ENCODE measurements at regions not wholly inside any gene's neighbourhood (a gene's known extent, or its start where the extent isn't known, plus 50 kb on each side); places are given as distances from the start of the nearest gene placed in this dataset.
A peak's percentile ranks its signal among the peaks of the same experiment; 100 is the strongest.
"Not testable (repeated sequence)": the region's sequence is repeated elsewhere in the genome, so short reads cannot be mapped to it uniquely, and the experiment has no call there.

GRCh38 chr4:11970754-11971153, 542.1 kb upstream of the HS3ST1 start:
- Histone ChIP-seq H3K4me1 (ENCODE audit: control insufficient read depth, insufficient read depth, low read length) (no peaks in the 10 kb centered on the region), H3K27ac (ENCODE audit: low read length) (no peak overlapping the region), H3K27me3 (ENCODE audit: control insufficient read depth, insufficient read depth, low read length) (no peaks in the 10 kb centered on the region), H3K4me3 (ENCODE audit: low read length) (no peak overlapping the region), H3K9me3 (ENCODE audit: control insufficient read depth, low read depth, low read length) (no peaks in the 10 kb centered on the region), H3K36me3 (ENCODE audit: control insufficient read depth, insufficient read depth, low read length) (no peaks in the 10 kb centered on the region)
- DNase-seq = no peak

DNA sequence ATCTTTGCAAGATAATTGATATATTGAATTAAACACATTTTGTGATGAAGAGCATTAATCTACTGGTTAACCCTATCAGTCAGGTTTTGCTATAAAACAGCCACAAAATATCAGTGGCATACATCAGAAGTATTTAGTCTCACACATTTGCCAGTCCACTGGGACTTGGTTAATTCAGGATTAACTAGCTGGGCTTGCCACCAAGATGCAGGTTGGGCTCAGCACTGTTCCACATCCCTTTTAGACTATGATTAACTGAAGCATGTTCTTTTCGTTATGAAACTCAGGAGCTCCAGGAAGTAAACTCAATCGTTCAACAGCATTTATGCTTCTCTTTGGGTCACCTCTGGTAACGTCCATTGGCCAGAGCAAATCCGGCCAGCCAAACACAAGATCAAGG, 538.1 kb upstream of the HS3ST1 start:
- 60% methylated on average over 1 of the region's 4 CpGs for WGBS (ENCODE audit: insufficient coverage, low lambda C conversion rate)
- H3K27me3 ChIP-seq (ENCODE audit: control insufficient read depth, insufficient read depth, low read length) = no peaks in the 10 kb centered on the region

DNA sequence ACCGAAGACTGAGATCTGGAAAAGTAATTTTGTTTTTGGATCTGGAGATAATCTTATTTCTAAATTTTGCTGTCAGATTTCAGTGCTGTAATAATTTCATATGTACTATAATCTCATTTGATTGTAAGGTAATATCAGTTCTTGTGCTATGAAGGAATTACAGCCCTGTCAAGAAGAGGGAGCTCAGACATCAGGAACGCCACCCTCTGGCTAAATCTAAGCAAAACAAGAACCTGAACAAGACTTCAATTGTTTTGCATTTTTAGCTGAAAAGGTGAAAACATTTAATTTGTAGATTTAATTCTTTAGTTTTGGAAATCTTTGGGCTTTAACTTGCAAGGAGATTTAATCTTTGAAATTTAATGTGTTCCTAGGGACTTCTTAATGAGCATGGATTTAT, 525.4 kb upstream of the HS3ST1 start:
- Histone ChIP-seq H3K36me3 (ENCODE audit: control insufficient read depth, insufficient read depth, low read length) (no peaks in the 10 kb centered on the region), H3K4me1 (ENCODE audit: control insufficient read depth, insufficient read depth, low read length) (no peaks in the 10 kb centered on the region), H3K4me3 (ENCODE audit: low read length) (no peak overlapping the region), H3K27me3 (ENCODE audit: control insufficient read depth, insufficient read depth, low read length) (no peaks in the 10 kb centered on the region), H3K27ac (ENCODE audit: low read length) (no peak overlapping the region), H3K9me3 (ENCODE audit: control insufficient read depth, low read depth, low read length) (no peaks in the 10 kb centered on the region)
- peak; percentile 7 to 13 for DNase-seq
- WGBS (ENCODE audit: insufficient coverage, low lambda C conversion rate) = no CpG with 5 or more reads among the region's 2 CpGs

More for the DNA sequence above, 538.1 kb upstream of the HS3ST1 start:
- no peaks in the 10 kb centered on the region for H3K4me1 ChIP-seq (ENCODE audit: control insufficient read depth, insufficient read depth, low read length)
- H3K36me3 ChIP-seq (ENCODE audit: control insufficient read depth, insufficient read depth, low read length) = no peaks in the 10 kb centered on the region
- no peak overlapping the region for H3K4me3 ChIP-seq (ENCODE audit: low read length)
- no peak for DNase-seq
- H3K9me3 ChIP-seq (ENCODE audit: control insufficient read depth, low read depth, low read length) = no peaks in the 10 kb centered on the region
- no peak overlapping the region for H3K27ac ChIP-seq (ENCODE audit: low read length)

DNA sequence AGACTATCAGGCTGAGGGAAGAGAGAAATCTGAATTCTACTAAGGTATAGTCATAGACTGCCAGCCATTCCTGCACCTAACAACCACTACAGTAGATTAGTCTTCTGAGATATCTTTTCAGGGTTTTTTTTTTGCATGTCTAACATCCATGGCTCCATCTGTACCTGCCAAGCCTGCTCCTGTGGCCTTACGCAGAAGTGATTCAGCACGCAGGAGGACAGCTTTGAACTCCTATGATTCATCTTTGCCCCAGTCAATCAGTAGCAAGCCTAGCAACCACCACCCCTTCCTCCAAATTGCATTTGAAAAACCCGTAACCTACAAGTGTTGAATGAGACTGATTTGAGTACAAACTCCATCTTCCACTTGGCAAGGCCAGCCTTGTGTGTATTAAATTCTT, 520.7 kb upstream of the HS3ST1 start:
- no peak overlapping the region for H3K4me3 ChIP-seq (ENCODE audit: low read length)
- H3K27me3 ChIP-seq (ENCODE audit: control insufficient read depth, insufficient read depth, low read length) = no peaks in the 10 kb centered on the region
- whole genome bisulfite sequencing (ENCODE audit: insufficient coverage, low lambda C conversion rate) = no CpG with 5 or more reads among the region's 3 CpGs
- DNase-seq = no peak
- no peak overlapping the region for H3K27ac ChIP-seq (ENCODE audit: low read length)
- H3K36me3 ChIP-seq (ENCODE audit: control insufficient read depth, insufficient read depth, low read length) = no peaks in the 10 kb centered on the region
- peaks cover 3% of the 10 kb centered on the region for H3K4me1 ChIP-seq (ENCODE audit: control insufficient read depth, insufficient read depth, low read length)
- H3K9me3 ChIP-seq (ENCODE audit: control insufficient read depth, low read depth, low read length) = no peaks in the 10 kb centered on the region

DNA sequence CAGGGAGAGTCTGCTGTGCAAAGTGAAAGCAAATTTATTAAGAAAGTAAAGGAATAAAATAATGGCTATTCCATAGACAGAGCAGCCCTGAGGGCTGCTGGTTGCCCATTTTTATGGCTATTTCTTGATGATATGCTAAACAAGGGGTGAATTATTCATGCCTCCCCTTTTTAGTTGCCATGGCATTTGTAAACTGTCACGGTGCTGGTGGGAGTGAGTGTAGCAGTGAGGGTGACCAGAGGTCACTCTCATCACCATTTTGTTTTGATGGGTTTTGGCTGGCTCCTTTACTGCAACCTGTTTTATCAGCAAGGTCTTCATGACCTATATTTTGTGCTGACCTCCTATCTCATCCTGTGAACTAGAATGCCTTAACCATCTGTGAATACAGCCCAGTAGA, 518.9 kb upstream of the HS3ST1 start:
- not testable (repeated sequence) for H3K27me3 ChIP-seq (ENCODE audit: control insufficient read depth, insufficient read depth, low read length); DNase-seq; H3K4me1 ChIP-seq (ENCODE audit: control insufficient read depth, insufficient read depth, low read length); H3K36me3 ChIP-seq (ENCODE audit: control insufficient read depth, insufficient read depth, low read length); H3K9me3 ChIP-seq (ENCODE audit: control insufficient read depth, low read depth, low read length); H3K4me3 ChIP-seq (ENCODE audit: low read length); H3K27ac ChIP-seq (ENCODE audit: low read length)
- WGBS (ENCODE audit: insufficient coverage, low lambda C conversion rate) = no CpG with 5 or more reads among the region's 1 CpG

DNA sequence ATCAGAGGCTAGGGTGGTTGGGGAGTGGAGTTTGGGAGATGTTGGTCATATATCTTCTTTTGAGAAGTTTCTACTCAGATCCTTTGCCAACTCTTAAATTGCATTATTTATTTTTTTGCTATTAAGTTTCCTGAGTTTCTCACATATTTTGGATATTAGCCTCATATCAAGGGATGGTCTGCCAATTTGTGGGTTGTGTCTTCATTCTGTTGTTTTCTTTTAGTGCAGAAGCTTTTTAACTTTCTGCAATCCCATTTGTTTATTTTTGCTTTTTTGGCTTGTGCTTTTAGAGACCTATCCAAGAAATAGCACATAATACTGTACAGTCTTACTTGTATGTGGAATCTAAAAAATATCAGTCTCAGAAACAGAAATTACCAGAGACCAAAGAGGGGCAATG, 509.2 kb upstream of the HS3ST1 start:
- Histone ChIP-seq H3K27me3 (ENCODE audit: control insufficient read depth, insufficient read depth, low read length) (no peaks in the 10 kb centered on the region), H3K9me3 (ENCODE audit: control insufficient read depth, low read depth, low read length) (no peaks in the 10 kb centered on the region), H3K4me1 (ENCODE audit: control insufficient read depth, insufficient read depth, low read length) (no peaks in the 10 kb centered on the region), H3K27ac (ENCODE audit: low read length) (no peak overlapping the region), H3K36me3 (ENCODE audit: control insufficient read depth, insufficient read depth, low read length) (no peaks in the 10 kb centered on the region), H3K4me3 (ENCODE audit: low read length) (no peak overlapping the region)
- no peak for DNase-seq

DNA sequence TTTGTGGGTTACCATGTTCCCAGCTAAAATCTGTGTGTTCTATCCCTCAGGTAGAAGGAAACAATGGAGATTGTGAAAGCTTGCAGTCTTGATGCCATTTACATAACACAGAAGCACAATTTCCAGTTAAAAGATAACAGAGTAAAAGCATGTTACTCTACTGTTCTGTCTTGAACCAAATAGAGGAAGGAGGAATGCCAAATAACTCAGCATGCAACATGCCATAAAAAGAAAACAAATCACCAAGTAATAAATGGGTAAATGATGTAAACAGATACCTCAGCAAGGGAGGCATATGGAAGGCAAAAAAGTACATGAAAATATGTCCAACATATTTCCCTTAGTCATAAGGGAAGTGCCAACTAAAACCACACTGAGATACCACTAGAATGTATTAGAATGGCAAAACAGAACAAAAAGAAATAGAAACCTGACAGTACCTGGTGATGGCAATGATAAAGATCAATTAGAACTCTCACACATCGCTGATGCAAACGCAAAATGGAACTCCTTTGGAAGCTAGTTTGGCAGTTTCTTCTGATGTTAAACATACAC, 502.6 kb upstream of the HS3ST1 start:
- Histone ChIP-seq H3K36me3 (ENCODE audit: control insufficient read depth, insufficient read depth, low read length) (no peaks in the 10 kb centered on the region), H3K27ac (ENCODE audit: low read length) (no peak overlapping the region), H3K27me3 (ENCODE audit: control insufficient read depth, insufficient read depth, low read length) (no peaks in the 10 kb centered on the region), H3K4me3 (ENCODE audit: low read length) (no peak overlapping the region), H3K9me3 (ENCODE audit: control insufficient read depth, low read depth, low read length) (no peaks in the 10 kb centered on the region), H3K4me1 (ENCODE audit: control insufficient read depth, insufficient read depth, low read length) (no peaks in the 10 kb centered on the region)
- DNase-seq = no peak
- 93% methylated on average over 2 of the region's 2 CpGs for WGBS (ENCODE audit: insufficient coverage, low lambda C conversion rate)

DNA sequence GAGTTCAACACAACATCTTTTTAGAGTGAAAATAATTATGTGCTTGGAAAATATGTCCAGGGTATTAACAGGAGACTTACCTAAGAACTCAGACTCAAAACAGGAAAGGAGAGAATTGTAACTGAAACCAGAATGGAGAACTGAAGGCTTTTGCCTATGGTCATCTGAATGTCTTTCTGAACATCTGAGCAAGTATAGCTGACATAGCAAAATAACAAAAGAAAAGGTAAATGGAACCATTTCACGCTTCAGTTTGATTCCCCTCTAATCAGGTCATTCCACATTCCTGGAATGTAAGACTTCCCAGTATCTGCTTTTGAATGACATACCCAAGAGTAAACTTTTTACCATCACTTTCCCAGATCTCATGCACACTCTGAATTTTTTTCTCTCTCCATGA, 500.4 kb upstream of the HS3ST1 start:
- Histone ChIP-seq H3K4me1 (ENCODE audit: control insufficient read depth, insufficient read depth, low read length) (no peaks in the 10 kb centered on the region), H3K27me3 (ENCODE audit: control insufficient read depth, insufficient read depth, low read length) (no peaks in the 10 kb centered on the region), H3K27ac (ENCODE audit: low read length) (no peak overlapping the region), H3K4me3 (ENCODE audit: low read length) (no peak overlapping the region), H3K9me3 (ENCODE audit: control insufficient read depth, low read depth, low read length) (no peaks in the 10 kb centered on the region), H3K36me3 (ENCODE audit: control insufficient read depth, insufficient read depth, low read length) (no peaks in the 10 kb centered on the region)
- WGBS (ENCODE audit: insufficient coverage, low lambda C conversion rate) = no CpG with 5 or more reads among the region's 1 CpG
- no peak for DNase-seq

DNA sequence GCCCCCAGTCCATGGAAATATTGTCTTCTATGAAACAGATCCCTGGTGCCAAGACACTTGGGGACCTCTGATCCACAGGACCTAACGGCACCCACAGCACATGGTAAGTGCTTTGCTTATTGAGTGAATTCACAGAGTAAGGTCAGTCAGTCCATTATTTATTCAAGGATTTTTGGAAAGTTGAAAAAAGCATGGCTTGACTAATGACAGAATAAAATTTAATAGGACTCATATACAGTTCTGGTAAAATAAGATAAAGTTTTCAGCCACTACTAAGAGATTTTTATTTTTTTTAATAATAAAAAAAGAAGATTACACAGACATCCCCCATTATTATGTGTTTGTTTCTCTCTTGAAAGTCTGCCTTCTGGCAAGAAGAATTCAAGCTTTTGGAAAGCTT, 490.6 kb upstream of the HS3ST1 start:
- no peak overlapping the region for H3K27ac ChIP-seq (ENCODE audit: low read length)
- no peak overlapping the region for H3K4me3 ChIP-seq (ENCODE audit: low read length)
- WGBS (ENCODE audit: insufficient coverage, low lambda C conversion rate) = no CpG with 5 or more reads among the region's 1 CpG
- no peaks in the 10 kb centered on the region for H3K27me3 ChIP-seq (ENCODE audit: control insufficient read depth, insufficient read depth, low read length)
- DNase-seq = no peak
- H3K36me3 ChIP-seq (ENCODE audit: control insufficient read depth, insufficient read depth, low read length) = no peaks in the 10 kb centered on the region
- no peaks in the 10 kb centered on the region for H3K9me3 ChIP-seq (ENCODE audit: control insufficient read depth, low read depth, low read length)
- H3K4me1 ChIP-seq (ENCODE audit: control insufficient read depth, insufficient read depth, low read length) = no peaks in the 10 kb centered on the region

- Histone ChIP-seq H3K27ac (ENCODE audit: low read length) (no peak overlapping the region), H3K4me3 (ENCODE audit: low read length) (no peak overlapping the region), H3K4me1 (ENCODE audit: control insufficient read depth, insufficient read depth, low read length) (peaks cover 14% of the 10 kb centered on the region), H3K27me3 (ENCODE audit: control insufficient read depth, insufficient read depth, low read length) (no peaks in the 10 kb centered on the region), H3K9me3 (ENCODE audit: control insufficient read depth, low read depth, low read length) (no peaks in the 10 kb centered on the region), H3K36me3 (ENCODE audit: control insufficient read depth, insufficient read depth, low read length) (no peaks in the 10 kb centered on the region)
- no CpG with 5 or more reads among the region's 1 CpG for WGBS (ENCODE audit: insufficient coverage, low lambda C conversion rate)
- DNase-seq = no peak
Measured at GRCh38 chr4:11914406-11914805, 485.7 kb upstream of the HS3ST1 start.

GRCh38 chr4:11912886-11913285, 484.2 kb upstream of the HS3ST1 start:
- Histone ChIP-seq H3K27me3 (ENCODE audit: control insufficient read depth, insufficient read depth, low read length) (no peaks in the 10 kb centered on the region), H3K36me3 (ENCODE audit: control insufficient read depth, insufficient read depth, low read length) (no peaks in the 10 kb centered on the region), H3K9me3 (ENCODE audit: control insufficient read depth, low read depth, low read length) (no peaks in the 10 kb centered on the region), H3K4me1 (ENCODE audit: control insufficient read depth, insufficient read depth, low read length) (peaks cover 14% of the 10 kb centered on the region), H3K4me3 (ENCODE audit: low read length) (no peak overlapping the region), H3K27ac (ENCODE audit: low read length) (peak overlapping the region; percentile 58)
- no peak for DNase-seq
